Stimulated activated CD4-positive, alpha-beta T cell treated with anti-CD3 and anti-CD28 coated beads, Interleukin-15, amount 100 ng/mL, for 24 hours (primary cell): ENCODE measurements at regions not wholly inside any gene's neighbourhood (a gene's known extent, or its start where the extent isn't known, plus 50 kb on each side); places are given as distances from the start of the nearest gene placed in this dataset.
A peak's percentile ranks its signal among the peaks of the same experiment; 100 is the strongest.
"Not testable (repeated sequence)": the region's sequence is repeated elsewhere in the genome, so short reads cannot be mapped to it uniquely, and the experiment has no call there.

Experiments used
- DNase-seq: peaks from one replicate; pipeline ENCODE4 v3.0.0-alpha.2; 2020

GRCh38 chr18:51337406-51337805 is 139.9 kb upstream of the MEX3C start:
- DNase-seq = no peak

DNA sequence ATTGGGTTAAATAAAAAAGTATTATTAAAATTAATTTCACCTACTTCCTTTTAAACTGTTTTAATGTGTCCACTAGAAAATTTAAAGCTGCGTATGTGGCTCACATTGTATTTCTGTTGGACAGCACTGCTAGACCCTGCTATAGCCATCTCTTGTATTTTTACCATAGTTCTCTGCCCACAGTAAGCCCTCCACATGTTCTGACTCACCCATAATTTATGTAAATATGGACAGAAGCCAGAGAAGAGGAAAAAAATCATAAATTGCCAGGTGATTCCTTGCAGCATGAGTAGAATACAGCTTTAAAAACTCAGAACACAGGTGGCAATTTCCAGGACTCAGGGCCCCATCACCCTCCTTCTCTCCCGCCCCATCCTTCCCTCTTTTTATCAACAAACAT is 142.4 kb upstream of the MEX3C start:
- DNase-seq = no peak

GRCh38 chr18:51340332-51340731 is 142.9 kb upstream of the MEX3C start:
- no peak for DNase-seq

DNA sequence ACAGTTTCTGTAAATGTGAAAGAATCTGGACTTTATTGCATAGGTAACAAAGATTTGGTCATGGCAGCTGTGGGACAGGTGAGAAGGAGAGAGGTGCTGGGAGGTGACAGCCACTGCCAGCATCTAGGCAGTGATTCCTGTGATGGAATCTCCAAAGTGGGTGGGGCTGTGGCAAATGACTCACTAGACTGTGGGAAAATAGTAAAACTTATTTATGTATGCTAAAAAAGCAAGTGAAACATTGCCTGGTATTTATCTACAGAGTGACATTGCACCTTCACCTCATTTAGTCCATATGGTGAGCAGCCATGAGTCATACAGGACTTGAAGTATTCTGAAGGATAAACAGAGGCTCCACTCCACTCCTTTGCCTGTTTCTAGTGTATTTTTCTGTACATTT is 145.3 kb upstream of the MEX3C start:
- peak; percentile 32 for DNase-seq

GRCh38 chr18:51345848-51346391 is 148.4 kb upstream of the MEX3C start:
- DNase-seq = no peak

DNA sequence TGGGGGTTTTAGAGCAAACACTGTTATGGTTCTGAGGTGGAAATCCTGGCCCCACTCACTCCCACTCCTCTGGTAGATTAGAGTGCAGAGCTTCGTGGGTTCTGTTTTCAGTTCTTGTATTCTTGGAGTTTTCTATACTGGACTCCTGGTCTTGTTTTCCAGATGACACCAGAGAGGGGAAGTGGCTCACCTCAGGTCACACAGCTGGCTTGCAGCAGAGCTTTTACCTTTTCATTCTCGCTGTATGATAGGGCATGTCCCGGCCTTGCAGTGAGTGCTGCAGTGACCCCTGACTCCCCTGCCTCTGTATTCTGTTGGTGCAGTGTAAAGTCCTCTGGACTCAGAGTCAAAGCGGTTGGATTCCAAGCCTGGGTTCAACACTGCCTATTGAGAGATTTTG is 148.9 kb upstream of the MEX3C start:
- no peak for DNase-seq

DNA sequence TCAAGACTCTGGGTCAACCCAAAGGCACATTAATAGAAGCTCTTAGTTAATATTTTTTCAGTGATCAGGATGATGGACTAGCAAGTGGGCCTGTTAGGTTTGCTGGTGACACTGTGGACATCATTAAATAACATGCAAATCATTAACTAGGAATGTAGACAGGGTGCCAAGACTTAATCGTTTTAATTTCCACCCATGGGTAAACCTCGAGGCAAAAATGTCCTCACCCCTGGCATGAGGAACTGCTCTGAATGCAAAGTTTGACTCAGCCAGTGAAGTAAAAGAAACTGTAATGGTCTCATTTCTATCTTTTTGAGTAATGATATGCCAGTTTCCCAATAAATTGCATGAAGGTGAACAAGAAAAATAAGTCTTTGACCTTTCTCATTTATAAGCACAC is 152.6 kb upstream of the MEX3C start:
- DNase-seq = no peak

DNA sequence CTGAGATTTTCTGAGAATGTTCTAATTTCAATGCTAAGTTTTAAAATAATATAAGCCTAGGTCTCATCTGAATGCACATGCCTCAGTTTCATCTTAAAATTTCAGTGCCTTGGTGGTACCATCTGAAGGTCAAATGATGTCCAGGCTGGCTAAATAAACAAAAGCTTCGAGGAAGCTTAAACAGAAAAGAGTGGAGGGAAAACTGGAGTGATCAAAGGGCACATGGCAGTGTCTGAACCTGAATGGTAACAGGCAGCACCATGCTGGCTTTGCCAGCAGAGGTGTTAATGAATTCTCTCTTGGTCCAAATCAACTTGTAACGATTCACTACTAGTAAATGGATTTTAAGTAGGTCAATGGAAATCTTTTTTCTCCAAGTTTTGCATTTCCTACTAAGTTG is 158.4 kb upstream of the MEX3C start:
- DNase-seq = no peak

DNA sequence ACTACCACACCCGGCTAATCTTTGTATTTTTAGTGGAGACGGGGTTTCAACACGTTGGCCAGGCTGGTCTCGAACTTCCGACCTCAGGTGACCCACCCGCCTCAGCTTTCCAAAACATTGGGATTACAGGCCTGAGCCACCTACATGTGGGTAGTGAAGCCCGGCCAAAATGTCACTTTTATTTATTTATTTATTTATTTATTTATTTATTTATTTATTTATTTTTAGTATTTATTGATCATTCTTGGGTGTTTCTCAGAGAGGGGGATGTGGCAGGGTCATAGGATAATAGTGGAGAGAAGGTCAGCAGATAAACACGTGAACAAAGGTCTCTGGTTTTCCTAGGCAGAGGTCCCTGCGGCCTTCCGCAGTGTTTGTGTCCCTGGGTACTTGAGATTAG is 162.8 kb upstream of the MEX3C start:
- not testable (repeated sequence) for DNase-seq

- DNase-seq = no peak
Measured at GRCh38 chr18:51361130-51361860, 163.8 kb upstream of the MEX3C start.

DNA sequence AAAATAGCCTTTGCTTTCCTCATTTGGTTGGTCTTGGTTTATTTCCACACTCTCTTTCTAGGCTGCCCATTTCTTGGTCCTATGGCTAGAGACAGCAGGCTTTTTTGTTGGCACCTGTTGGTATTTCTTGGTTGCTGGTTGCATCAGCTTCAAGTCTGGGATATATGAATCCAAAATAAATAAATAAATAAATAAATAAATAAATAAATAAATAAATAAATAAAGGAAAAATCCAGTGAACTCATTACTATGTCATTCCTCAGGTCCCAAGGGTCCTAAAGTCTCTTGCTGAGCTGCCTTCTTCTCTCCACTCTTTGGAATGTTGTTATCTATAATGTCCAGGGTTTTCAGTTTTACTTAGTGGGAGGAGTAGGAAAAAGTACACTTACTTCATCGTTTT is 165.9 kb upstream of the MEX3C start:
- no peak for DNase-seq

DNA sequence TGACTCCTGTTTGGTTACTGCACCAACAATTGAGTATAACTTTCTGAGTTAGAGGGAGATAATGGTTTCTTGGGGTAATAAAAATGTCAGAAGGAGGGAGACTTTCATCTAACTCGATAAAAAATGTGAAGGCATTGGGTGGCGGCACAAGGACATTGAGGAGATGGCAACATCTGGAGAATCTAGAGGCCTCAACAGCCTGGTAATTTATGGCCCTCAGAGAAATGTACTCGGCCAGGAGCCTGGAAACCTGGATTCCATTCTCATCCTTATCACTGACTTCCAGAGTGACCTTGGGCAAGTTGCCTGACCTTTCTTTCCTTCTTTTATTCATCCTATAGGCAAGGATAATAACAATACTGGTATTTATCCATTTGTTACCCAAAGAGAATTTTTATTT is 173.5 kb upstream of the MEX3C start:
- DNase-seq = no peak

DNA sequence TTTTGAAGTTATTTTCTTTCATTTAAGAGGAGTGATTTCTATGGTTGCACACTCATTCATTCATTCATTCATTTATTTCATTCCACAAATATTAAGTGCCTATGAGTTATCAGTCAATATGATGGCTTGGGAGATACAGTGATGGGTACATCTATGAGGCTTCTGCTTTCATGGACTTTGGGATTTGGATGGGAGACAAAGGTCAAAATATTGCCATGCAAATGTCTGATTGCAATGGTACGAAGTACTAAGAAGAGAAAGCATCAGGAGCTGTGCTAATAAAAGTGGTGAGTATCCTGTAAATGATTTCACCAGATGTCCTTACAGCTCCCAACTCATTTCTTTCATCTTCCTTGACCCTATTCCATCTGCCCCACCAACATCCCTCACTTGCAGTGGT is 174.4 kb upstream of the MEX3C start:
- DNase-seq = no peak

DNA sequence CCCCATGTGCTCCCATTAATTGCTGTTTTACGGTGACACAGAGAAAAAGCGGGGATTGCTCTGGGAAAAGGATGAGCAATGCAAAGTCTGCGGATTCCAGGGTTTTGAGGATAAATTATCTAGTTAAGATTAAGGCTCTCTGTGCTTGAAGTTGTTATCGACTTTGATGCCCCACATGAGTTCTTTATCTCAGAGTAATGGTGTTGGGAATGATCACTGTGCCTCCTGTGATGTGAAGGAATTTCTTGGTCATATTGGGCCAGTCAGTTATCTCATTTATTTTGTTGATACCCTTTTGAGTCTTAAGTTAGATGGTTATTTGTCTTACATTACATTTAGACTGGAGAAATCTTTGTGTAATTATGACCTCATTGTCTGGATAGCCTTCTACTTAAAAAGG is 184.6 kb upstream of the MEX3C start:
- DNase-seq = no peak

GRCh38 chr18:51383116-51383515 is 185.6 kb upstream of the MEX3C start:
- DNase-seq = no peak

GRCh38 chr18:51383711-51384110 is 186.2 kb upstream of the MEX3C start:
- no peak for DNase-seq

GRCh38 chr18:51385270-51385669 is 187.8 kb upstream of the MEX3C start:
- no peak for DNase-seq

DNA sequence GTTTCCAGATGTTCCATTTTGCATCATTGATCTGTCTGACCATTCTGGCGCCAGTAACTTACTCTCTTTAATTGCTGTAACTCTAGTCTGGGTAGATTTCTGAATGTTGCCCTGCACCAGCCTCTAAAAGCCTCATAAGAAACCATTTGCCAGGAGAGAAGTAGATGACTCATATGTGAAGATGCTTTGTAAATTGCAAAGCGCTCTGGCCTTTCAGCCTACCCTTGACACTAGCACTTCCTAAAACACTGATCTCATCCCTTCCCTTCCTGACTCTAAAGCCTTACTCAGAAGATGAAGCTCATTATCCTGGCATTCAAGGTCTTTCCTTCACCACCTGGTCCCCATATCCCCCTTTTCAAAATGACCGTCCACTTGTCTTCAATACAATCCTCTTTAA is 193.2 kb upstream of the MEX3C start:
- DNase-seq = no peak

DNA sequence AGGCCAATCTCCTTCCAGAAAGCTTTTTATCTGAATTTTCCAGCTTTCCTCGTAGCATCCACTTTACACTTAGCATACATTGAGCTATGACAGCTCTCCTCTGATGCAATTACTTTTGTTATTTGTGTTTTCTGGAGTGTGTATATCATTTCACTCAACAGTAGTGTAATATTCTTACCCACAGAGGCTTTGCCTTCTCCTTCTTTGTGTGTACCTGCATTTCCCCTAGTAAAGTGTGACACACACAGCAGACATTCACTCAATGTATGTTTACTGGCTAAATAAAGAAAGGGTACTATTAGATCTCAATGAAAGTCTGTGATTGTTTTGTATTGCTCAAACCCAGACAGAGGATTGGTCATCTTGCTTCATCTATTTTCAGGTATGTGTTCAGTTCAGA is 193.7 kb upstream of the MEX3C start:
- no peak for DNase-seq

DNA sequence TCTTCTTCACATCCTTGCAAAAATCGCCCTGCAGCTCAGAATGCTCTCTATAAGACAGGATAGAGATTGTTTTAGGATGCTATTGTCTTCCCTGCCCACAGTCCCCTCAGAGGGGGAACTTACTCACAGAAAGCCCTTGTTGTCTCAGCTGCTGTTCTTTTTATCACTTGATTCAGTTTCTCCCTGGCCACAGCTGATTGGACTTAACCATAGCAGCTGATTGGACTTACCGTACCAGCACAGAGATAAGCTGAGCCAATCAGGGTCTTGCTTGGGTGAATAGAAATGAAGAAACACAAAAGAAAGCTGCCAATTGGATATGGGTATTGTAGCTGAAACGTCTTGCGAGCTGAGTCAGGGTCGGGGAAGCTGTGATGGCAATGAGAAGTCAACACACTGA is 194.2 kb upstream of the MEX3C start:
- DNase-seq = no peak

DNA sequence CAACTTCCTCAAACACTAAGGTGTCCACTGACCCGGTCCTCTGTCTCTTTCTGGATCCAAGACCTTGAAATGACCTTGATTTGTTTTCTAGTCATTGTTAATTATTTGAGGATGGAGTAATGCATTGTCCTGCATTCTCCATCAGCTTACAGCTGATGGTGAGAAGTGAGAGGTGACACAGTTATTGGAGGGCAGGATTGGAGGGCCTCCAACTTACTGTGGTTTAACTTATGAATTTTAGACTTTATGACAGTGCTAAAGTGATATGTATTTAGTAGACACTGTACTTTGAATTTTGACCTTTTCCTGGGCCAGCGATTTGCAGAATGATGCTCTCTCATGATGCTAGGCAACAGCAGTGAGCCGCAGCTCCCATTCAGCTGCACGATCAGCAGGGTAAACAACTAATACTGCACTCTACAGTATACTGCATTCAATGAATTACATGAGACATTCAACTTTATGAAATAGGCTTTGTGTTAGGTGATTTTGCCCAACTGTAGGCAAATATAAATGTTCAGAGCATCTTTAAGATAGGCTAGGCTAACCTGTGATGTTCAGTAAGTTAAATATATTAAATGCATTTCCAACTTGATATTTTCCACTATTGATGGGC is 200.0 kb upstream of the MEX3C start:
- DNase-seq = no peak

DNA sequence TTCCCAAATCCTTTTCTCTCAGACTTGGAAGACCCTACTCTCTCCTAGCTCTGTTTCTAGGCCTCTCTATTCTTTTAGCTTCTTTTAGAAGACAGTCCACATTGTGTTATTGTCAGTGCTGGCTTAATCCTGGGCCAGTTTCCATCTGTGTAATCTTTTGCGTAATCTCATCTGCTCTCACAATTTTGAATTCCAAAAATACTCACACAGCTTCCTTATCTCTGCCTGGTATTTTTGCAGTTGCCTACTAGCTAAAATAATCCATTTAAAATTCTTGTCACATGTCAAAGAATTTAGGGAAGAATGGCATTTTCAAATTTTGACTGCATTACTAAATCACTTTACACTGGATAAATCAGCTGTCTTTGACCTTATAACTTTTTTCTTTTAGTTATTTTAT is 200.6 kb upstream of the MEX3C start:
- no peak for DNase-seq

DNA sequence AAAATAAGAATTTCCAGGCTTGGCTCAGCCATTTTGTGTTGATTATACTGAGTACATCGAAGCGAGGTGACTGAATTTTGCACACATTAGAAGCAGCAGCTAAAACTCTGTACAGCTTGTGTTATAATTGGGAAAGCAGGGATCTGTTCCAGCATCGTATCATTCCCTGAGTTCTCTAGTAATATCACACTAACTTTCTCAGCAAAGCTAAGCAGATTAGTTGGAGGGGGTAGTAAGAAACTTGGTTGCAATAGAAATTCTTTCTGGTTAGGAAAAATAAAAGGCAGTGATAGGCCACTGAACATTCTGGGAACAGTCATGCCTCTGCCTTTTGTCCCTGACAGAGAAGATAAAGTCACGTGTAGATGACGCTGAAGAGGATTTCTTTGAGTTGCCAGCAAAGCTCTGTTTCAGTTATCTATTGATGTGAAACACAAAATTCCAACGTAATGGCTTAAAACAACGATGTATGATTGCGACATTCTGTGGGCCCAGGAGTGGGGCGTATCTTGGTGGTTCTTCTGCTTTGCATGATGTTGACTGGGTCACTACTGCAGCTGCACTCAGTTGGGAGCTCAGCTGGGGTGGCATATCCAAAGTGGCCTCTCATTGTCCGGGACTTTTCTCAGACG is 202.1 kb upstream of the MEX3C start:
- no peak for DNase-seq

- DNase-seq = no peak
Measured at GRCh38 chr18:51400721-51401120, 203.2 kb upstream of the MEX3C start.
